ENCODE measurements at regions not wholly inside any gene's neighbourhood (a gene's known extent, or its start where the extent isn't known, plus 50 kb on each side); places are given as distances from the start of the nearest gene placed in this dataset.

DNA sequence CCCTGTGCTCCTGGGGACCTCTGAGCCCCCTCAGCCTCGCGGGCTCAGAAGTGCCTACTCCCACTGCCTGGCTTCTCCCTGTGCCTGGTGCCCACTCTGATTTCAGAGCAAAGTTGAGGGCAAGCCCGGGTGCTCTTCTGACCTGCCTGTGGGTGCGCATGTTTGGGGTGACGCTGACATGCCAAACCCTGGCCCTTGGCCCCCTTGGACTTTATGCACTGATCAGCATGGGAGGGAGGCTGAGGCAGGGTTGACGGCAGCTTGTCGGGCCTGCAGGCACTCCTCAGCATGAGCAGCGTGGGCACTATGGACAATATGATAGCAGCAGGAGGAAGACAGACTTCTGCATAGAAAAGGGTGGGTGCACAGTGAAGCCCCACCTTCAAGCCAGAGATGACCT, 279.3 kb upstream of the KLF12 start:
- Histone ChIP-seq H3K27ac (ENCODE audit: low read depth, low read length) (no peak overlapping the region), H3K36me3 (ENCODE audit: control insufficient read depth, low read length) (no peaks in the 10 kb centered on the region), H3K4me1 (ENCODE audit: control insufficient read depth, low read length) (no peaks in the 10 kb centered on the region), H3F3A (ENCODE audit: control insufficient read depth, insufficient read depth) (no peaks in the 10 kb centered on the region), H3K79me2 (ENCODE audit: control insufficient read depth, low read length) (no peaks in the 10 kb centered on the region), H3K4me2 (ENCODE audit: low read length) (no peak overlapping the region), H3K9me2 (replicated peaks; ENCODE audit: control insufficient read depth, low read length) (no peaks in the 10 kb centered on the region), H3K4me3 (ENCODE audit: low read length) (no peak overlapping the region), H3K27me3 (ENCODE audit: control insufficient read depth, low read length) (no peaks in the 10 kb centered on the region), H3K9me3 (ENCODE audit: control insufficient read depth, insufficient read depth, low read length) (peaks cover 11% of the 10 kb centered on the region; the same call in 1 of the 2 replicates), H4K20me1 (ENCODE audit: control insufficient read depth, insufficient read depth, low read depth, low read length) (no peaks in the 10 kb centered on the region)
- TF ChIP-seq, protein P1, sequence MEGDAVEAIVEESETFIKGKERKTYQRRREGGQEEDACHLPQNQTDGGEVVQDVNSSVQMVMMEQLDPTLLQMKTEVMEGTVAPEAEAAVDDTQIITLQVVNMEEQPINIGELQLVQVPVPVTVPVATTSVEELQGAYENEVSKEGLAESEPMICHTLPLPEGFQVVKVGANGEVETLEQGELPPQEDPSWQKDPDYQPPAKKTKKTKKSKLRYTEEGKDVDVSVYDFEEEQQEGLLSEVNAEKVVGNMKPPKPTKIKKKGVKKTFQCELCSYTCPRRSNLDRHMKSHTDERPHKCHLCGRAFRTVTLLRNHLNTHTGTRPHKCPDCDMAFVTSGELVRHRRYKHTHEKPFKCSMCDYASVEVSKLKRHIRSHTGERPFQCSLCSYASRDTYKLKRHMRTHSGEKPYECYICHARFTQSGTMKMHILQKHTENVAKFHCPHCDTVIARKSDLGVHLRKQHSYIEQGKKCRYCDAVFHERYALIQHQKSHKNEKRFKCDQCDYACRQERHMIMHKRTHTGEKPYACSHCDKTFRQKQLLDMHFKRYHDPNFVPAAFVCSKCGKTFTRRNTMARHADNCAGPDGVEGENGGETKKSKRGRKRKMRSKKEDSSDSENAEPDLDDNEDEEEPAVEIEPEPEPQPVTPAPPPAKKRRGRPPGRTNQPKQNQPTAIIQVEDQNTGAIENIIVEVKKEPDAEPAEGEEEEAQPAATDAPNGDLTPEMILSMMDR (IDR thresholded peaks at IDR 0.05; ENCODE audit: low read depth, low read length, poor library complexity, severe bottlenecking), result no peak
- TF ChIP-seq EZH2phosphoT487 (IDR thresholded peaks at IDR 0.05; ENCODE audit: borderline replicate concordance, low read length), result no peak

DNA sequence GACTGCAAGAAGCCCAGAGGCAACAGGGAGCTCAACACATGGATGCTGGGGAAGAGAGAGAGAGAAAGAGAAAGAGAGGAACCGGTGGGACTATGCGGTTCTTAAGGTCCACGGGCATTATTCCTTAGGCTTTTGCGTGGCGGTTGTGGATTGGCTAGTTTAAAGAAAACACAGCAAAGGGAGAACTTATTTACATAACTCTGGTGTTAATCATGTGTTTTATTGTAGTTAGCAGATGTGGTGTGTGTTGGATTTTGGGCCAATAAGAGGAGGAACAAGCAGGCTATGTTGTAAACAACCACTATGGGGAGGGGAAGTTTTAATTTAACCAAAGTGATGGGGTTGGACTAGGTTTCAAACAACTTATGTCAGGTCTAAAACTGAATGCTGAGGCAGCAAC, 275.3 kb upstream of the KLF12 start:
- peaks cover 8% of the 10 kb centered on the region; the same call in 1 of the 2 replicates for H3K9me3 ChIP-seq (ENCODE audit: control insufficient read depth, insufficient read depth, low read length)
- H3K79me2 ChIP-seq (ENCODE audit: control insufficient read depth, low read length), result no peaks in the 10 kb centered on the region
- H3F3A ChIP-seq (ENCODE audit: control insufficient read depth, insufficient read depth), result no peaks in the 10 kb centered on the region
- no peak overlapping the region for H3K27ac ChIP-seq (ENCODE audit: low read depth, low read length)
- H3K36me3 ChIP-seq (ENCODE audit: control insufficient read depth, low read length), result no peaks in the 10 kb centered on the region
- no peaks in the 10 kb centered on the region for H3K9me2 ChIP-seq (replicated peaks; ENCODE audit: control insufficient read depth, low read length)
- no peak for TF ChIP-seq EZH2phosphoT487 (IDR thresholded peaks at IDR 0.05; ENCODE audit: borderline replicate concordance, low read length)
- TF ChIP-seq, protein P1 (IDR thresholded peaks at IDR 0.05; ENCODE audit: low read depth, low read length, poor library complexity, severe bottlenecking), result no peak
- no peak overlapping the region for H3K4me3 ChIP-seq (ENCODE audit: low read length)
- no peak overlapping the region for H3K4me2 ChIP-seq (ENCODE audit: low read length)
- H3K4me1 ChIP-seq (ENCODE audit: control insufficient read depth, low read length), result no peaks in the 10 kb centered on the region
- no peaks in the 10 kb centered on the region for H4K20me1 ChIP-seq (ENCODE audit: control insufficient read depth, insufficient read depth, low read depth, low read length)
- H3K27me3 ChIP-seq (ENCODE audit: control insufficient read depth, low read length), result peaks cover 4% of the 10 kb centered on the region

DNA sequence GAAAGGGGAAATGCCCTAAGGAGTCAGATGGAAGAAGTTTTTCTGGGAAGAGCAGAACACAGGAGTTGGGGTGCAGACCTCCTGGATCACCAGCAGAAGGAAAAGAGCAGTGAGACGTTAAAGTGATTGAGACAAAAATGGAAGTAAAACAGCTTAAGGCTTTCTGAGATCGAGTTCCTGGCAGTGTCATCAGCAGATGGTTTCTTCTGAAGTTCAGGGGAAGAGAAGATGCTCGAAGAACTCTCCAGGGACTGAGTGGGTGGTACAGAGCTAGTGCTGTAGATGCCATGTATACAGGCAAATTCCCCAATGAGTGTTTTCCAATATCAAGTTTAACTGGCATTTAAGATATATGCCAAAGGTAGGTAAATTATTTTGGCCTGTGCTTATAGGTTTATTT, 272.2 kb upstream of the KLF12 start:
- Histone ChIP-seq H3K36me3 (ENCODE audit: control insufficient read depth, low read length) (no peaks in the 10 kb centered on the region), H3K79me2 (ENCODE audit: control insufficient read depth, low read length) (no peaks in the 10 kb centered on the region), H3F3A (ENCODE audit: control insufficient read depth, insufficient read depth) (no peaks in the 10 kb centered on the region), H3K27ac (ENCODE audit: low read depth, low read length) (no peak overlapping the region), H3K9me2 (replicated peaks; ENCODE audit: control insufficient read depth, low read length) (no peaks in the 10 kb centered on the region), H4K20me1 (ENCODE audit: control insufficient read depth, insufficient read depth, low read depth, low read length) (no peaks in the 10 kb centered on the region), H3K27me3 (ENCODE audit: control insufficient read depth, low read length) (peaks cover 4% of the 10 kb centered on the region), H3K4me3 (ENCODE audit: low read length) (no peak overlapping the region), H3K4me2 (ENCODE audit: low read length) (no peak overlapping the region), H3K9me3 (ENCODE audit: control insufficient read depth, insufficient read depth, low read length) (no peaks in the 10 kb centered on the region), H3K4me1 (ENCODE audit: control insufficient read depth, low read length) (no peaks in the 10 kb centered on the region)
- no peak for TF ChIP-seq EZH2phosphoT487 (IDR thresholded peaks at IDR 0.05; ENCODE audit: borderline replicate concordance, low read length)
- TF ChIP-seq, protein P1 (IDR thresholded peaks at IDR 0.05; ENCODE audit: low read depth, low read length, poor library complexity, severe bottlenecking), result no peak
